Renal cortical epithelial cell (primary cell): ENCODE measurements at regions not wholly inside any gene's neighbourhood (a gene's known extent, or its start where the extent isn't known, plus 50 kb on each side); places are given as distances from the start of the nearest gene placed in this dataset.

Source experiments
- DNase-seq: peaks from one replicate; pipeline ENCODE4 v3.0.0-alpha.2; 2011; ENCODE audit warnings: low read depth

- DNase-seq: no peak
Observed at GRCh38 chr13:22644941-22645340, 535.8 kb upstream of the SGCG start.

DNA sequence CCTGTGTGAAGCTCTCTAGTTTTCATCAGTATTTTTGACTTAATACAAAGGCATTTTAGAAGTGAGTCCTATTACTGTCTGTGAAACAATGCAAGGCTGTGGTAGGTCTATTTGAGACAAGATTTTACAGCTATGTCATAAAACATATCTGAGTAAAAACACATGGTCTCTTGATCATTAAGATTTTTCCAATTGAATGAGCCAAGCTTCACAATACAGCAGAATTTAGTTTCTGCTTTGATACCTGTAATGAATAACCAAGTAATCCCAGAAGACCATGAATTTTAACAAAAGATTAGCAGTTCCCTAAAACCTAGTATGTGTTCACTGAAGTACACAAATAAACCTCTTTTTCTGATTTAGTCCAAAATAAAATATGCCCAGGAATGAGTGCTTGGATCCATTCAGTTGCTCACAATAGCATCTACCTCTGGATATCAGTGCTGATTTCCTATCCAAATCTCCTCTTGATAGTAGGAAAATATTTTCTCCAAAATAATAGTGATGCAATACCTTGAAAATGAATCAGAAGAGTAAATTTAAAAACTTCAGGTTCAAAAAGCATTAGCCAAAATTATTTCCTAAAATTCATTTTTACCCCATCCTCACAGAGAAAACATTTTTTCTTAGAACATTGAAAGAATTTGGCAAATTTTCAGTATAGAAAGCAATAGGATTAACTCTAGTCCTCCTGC is 533.5 kb upstream of the SGCG start:
- DNase-seq: no peak

GRCh38 chr13:22648320-22648801 is 532.4 kb upstream of the SGCG start:
- DNase-seq: peak; percentile 6

- no peak for DNase-seq
Observed at GRCh38 chr13:22652796-22653195, 528.0 kb upstream of the SGCG start.

DNA sequence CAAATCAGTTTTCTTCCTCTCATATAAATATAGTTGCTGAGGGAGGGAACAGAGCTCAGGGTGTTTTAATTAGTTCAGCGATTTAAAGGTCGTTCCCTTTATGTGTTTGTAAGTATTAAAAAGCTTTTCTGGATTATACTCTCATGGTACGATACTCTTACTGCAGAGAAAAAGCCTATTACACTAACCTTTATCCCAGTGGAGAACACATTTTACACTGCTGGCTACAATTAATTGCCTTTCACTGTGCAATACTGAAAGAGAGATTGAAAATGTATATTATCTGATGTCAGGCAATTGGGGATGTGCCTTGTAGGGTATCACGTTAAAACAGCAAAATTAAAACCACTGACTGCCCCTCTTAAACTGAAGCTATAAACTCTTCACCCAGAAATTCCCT is 526.9 kb upstream of the SGCG start:
- no peak for DNase-seq

DNA sequence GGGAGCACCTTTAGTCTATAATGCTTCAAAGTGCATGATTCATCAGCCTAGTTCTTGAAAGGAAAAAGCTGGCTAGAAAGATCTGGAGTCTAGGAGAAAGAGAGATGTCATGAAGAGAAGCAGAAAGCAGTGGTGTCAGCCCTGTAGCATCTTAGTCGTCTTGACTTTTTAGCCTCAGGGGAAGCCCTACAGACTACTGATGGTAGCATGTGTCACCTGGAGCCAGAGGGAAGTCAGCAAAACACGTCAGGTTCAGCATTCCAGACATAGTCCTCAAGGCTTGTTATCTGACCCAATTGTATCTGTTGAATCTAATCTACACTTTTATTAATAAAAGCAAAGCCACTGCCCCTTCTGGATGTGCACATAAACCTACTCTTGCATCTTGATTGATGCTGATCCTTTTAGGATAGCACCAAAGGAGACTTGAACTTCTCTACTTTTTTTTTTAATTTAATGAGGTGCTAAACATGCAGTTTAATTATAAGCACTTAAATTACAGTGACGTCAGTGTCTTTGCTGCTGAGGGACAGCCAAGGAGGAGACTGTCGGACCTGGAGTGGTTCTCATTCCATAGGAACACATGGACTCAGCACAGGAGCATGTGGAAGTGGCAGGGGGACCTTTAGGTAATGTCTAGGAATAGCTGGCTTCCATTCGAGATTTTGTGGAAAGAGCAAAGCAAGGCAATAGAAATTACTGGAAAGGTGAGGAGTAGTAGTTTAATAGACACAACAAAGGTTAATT is 525.5 kb upstream of the SGCG start:
- DNase-seq: no peak

DNA sequence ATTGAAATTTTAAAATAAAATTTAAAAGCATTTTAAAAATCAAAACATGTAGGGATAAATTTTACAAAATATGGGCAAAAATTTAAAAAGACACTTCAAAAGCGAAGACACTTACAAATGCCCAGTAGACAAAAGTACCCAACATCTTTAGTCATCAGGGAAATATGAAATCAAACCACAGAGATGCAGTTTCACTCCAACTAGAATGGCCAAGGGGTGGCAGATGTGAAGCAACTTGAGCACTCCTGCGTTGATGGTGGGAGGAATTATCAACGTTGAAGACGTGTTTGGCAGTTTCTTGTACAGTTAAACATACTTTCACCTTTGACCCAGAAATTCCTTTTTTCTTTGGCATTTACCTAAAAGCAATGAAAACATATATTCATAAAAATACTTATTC is 518.0 kb upstream of the SGCG start:
- DNase-seq: no peak

GRCh38 chr13:22665506-22665905 is 515.3 kb upstream of the SGCG start:
- no peak for DNase-seq

GRCh38 chr13:22690756-22691155 is 490.0 kb upstream of the SGCG start:
- DNase-seq: no peak

DNA sequence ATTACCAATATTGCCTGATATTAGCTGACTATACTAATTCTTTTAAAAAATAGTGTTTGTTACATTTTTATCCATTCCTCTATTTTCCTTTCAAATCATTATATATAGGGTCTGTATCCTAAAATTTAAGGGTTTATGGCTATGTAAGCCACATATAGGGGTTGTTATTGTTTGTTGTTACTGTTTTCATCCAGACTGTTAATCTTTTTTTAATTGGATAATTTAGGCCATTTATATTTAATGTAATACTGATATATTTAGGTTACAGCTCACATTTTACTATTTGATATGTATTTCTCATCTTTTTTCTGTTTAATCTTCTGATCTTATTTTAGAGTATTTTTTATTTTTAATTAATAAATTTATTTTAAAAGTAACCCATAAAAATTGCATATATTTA is 487.1 kb upstream of the SGCG start:
- DNase-seq: no peak

- no peak for DNase-seq
Observed at GRCh38 chr13:22696433-22696832, 484.3 kb upstream of the SGCG start.

- no peak for DNase-seq
Observed at GRCh38 chr13:22698467-22698866, 482.3 kb upstream of the SGCG start.

- no peak for DNase-seq
Observed at GRCh38 chr13:22700246-22700887, 480.4 kb upstream of the SGCG start.

- no peak for DNase-seq
Observed at GRCh38 chr13:22703601-22704209, 477.1 kb upstream of the SGCG start.

DNA sequence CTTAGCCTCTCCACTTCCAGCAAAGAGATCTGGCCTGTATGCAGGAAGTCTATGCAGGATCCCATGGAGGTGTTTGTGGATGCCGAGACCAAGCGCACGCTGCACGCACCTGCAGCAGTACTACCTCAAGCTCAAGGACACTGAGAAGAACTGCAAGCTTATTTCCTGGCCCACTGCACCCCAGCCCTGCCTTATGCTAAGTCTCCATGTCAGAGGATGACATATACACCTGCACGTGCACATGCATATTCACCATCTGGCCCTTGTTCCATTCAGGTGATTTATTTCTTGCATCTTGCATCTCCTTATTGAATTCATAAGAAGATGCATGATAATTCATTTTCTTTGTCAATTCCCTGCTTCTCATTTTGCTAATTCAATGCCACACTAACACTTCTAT is 472.8 kb upstream of the SGCG start:
- DNase-seq: no peak

DNA sequence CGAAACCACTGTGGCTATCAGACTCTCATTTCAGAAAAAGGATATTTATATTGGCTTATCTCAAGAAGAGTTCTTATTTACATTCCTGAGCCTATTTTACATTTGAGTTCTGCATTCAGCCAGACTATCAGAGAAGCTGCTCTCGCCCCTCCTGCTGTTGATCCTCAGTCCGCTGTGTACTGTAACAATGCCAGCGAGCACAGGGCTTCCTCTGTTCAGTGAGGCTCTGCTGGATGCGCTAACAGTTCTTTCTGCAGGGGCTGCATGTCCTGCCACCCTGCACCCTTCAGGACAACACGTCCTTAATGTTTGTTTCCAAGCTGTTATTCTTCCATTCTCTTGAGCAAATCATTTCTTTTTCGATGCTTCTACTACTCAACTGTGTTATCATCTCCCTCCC is 463.7 kb upstream of the SGCG start:
- no peak for DNase-seq

DNA sequence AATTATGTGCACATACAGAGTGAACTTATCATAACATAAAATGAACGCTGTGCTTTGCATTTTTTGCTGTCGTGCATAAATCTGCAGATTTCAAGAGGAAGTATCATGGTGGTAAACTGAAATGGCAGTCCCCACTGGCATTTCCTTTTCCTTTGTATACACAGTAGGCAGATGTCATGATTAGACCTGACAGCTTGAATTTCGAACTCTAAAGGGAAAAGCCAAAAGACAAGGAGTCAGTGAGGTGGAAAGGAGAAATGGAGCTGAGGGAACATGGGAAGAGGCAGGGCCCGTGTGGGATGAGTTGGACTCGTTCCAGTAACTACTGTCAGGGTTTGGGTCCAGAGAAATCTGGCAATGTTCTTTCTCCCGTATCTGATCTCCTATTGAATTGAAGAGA is 454.1 kb upstream of the SGCG start:
- no peak for DNase-seq

- DNase-seq: no peak
Observed at GRCh38 chr13:22735011-22735995, 445.5 kb upstream of the SGCG start.

DNA sequence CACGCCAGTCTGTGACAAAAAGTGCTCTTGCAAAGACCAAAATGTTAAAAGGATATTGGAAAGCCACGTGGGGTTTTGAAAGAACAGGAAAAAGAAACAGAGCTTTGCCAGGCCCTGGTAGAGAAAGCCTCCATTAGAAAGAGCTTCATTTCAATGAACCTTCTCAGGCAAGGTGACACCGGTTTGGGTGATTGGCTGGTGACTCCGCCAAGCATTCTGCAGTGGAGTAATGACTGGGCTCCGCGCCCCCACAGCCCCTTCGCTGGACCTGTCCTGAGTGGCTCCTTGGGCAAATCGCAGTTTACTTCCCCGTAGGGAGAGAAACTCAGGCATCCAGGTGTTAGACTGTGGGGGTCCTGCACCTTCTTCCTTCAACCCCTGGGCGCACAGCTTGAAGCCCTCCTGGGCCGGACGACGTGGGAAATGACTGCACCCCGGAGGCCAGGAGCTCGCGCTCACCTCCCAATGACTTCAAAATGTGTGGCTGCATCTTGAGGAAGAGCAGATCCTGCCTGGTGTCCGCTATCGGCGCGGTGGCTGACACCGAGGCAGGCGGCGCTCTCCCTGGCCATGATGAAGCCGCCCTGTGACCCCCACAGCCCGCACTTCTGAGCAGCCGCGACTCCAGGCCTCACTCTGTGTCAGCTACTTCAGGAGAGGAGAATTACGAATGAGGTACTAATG is 444.6 kb upstream of the SGCG start:
- DNase-seq: no peak

- peak; percentile 1 for DNase-seq
Observed at GRCh38 chr13:22736768-22737092, 444.0 kb upstream of the SGCG start.

DNA sequence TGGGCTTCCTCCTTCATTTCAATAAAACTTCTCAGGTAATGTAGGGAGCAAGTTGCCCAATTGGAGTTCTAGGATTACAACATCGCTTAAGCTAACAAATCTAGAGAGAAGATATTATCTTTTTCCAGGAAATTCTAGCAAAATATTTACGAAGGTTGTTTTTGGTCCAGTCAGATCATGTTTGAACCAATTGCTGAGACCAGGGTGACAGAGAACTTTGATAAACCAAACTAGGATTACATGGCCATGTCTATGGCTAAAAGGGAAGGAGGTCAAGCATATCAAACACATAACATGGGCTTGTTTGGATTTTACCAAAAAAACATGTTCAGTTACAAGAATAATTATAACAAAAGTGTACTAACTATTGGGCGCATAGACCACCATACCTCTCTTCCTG is 442.4 kb upstream of the SGCG start:
- no peak for DNase-seq
